Aorta (tissue), 5 donors: ENCODE measurements at regions not wholly inside any gene's neighbourhood (a gene's known extent, or its start where the extent isn't known, plus 50 kb on each side); places are given as distances from the start of the nearest gene placed in this dataset.
"Not testable (repeated sequence)": the region's sequence is repeated elsewhere in the genome, so short reads cannot be mapped to it uniquely, and the experiment has no call there.

Source experiments
- ATAC-seq: fragments of 200-7000 bp; cut with Tn5 transposase; one replicate; pipeline ENCODE4 v1.9.1; 2022; ENCODE audit warnings: moderate library complexity; ENCODE audit not compliant: low FRiP score
- DNase-seq, 2 donors: peaks; one replicate each; pipeline ENCODE4 v3.0.0-alpha.2; 2020
- H3K27ac ChIP-seq, 2 donors: one replicate each; pipeline ENCODE4 v1.5.1; 2013; ENCODE audit warnings: low read length in 2 of 2, mild to moderate bottlenecking in 2 of 2, moderate library complexity in 2 of 2, control low read depth in 1 of 2, inconsistent platforms in 1 of 2, low read depth in 1 of 2
- H3K27me3 ChIP-seq, 2 donors: one replicate each; pipeline ENCODE4 v1.6.1; 2013; ENCODE audit warnings: control low read depth in 1 of 2, low read length in 1 of 2, mild to moderate bottlenecking in 1 of 2, moderate library complexity in 1 of 2; ENCODE audit not compliant: insufficient read depth in 2 of 2, control insufficient read depth in 1 of 2
- H3K36me3 ChIP-seq, 2 donors: one replicate each; pipeline ENCODE4 v1.6.1; 2013; ENCODE audit warnings: control low read depth in 1 of 2, low read length in 1 of 2, mild to moderate bottlenecking in 1 of 2; ENCODE audit not compliant: insufficient read depth in 2 of 2, control insufficient read depth in 1 of 2
- H3K4me1 ChIP-seq, 2 donors: one replicate each; pipeline ENCODE4 v1.6.1; 2013; ENCODE audit warnings: low read length in 2 of 2, control low read depth in 1 of 2, mild to moderate bottlenecking in 1 of 2, moderate library complexity in 1 of 2; ENCODE audit not compliant: insufficient read depth in 2 of 2, control insufficient read depth in 1 of 2
- H3K4me3 ChIP-seq, 2 donors: one replicate each; pipeline ENCODE4 v1.5.1; 2013; ENCODE audit warnings: low read length in 2 of 2, control low read depth in 1 of 2, mild to moderate bottlenecking in 1 of 2
- H3K9me3 ChIP-seq: one replicate; pipeline ENCODE4 v1.6.1; 2013; ENCODE audit warnings: mild to moderate bottlenecking, low read length; ENCODE audit not compliant: control insufficient read depth
- WGBS, 2 donors: extraction: QIAGEN DNeasy Blood & Tissue Kit; methylation state at CpG; one replicate each; pipeline ENCODE4 v1.1.7; 2013; 5-methylcytosine and 5-hydroxymethylcytosine counted together
- intact Hi-C, 2 donors: fragments of 100-400 bp; cut with DNase I; formaldehyde crosslinking; loops; one replicate each; pipeline versions ENCODE4 v1.14.2 to v1.15.0; 2022
- donor health status: healthy with polysubstance abuse.
- donor health status: Bipolar disorder and iron deficiency.
- donor health status: DM: no; HTN: no; CAD: no.
- donor health status: DM: no; HTN: no; CAD: no.
- donor health status: DM: yes; HTN: yes; CAD: no.

DNA sequence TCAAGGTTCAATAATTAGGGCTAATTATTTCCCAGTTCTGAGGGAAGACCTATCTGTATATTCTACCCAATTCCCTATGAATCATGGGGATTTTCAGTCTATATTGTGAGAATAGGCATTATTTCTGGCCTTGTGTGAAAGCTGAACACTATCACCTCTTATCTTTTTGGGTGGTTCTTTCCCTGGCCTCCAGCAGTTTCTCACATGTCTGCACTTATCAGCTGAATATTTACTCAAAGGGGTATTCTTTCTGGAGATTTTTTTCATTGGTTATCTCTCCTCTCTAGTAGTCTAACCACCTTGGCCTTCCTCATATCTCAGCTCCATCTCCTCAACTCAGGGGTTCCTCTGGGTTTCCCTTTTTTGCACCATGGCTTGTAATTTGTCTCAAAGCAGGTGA is 64.9 kb upstream of the LIFR start:
- intact Hi-C loops, result no loop called here
- Histone ChIP-seq H3K4me1 (peaks cover 3 to 11% of the 10 kb centered on the region in 2 donors), H3K36me3 (no peaks in the 10 kb centered on the region), H3K27ac (no peak overlapping the region), H3K4me3 (no peak overlapping the region), H3K27me3 (no peaks in the 10 kb centered on the region), H3K9me3 (no peaks in the 10 kb centered on the region)
- DNase-seq, result no peak
- no peak for ATAC-seq

DNA sequence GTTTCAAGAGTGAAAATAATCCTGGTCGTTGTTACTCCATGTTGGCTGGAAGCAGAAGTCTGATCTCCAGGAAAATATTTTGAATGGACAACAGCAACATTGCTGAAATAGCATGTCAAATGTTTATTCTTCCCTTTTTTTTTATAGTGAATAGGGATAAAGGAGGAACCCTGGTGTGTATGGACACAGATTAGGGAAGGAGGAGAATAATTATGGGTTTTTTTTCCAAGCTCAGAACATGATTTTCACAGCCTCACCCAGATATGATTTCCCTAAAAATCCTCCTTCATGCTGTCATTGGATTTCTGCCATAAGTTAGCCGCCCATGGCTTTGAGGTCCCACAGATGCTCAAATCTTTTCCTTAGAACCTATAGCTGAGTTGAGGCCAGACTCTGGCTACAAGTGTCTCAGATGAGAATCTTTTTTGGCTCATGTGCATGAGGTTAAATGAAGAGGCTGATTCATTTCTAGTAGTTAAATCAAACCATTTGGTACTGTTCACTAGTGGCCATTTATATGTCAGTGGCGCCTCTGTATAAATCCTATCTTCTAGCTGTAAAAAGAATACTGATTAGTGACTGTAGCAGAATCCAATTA is 65.5 kb upstream of the LIFR start:
- 45 to 49% methylated on average over 3 of the region's 3 CpGs for WGBS, 2 donors
- no peaks in the 10 kb centered on the region for H3K9me3 ChIP-seq
- no peak overlapping the region for H3K4me3 ChIP-seq
- H3K27me3 ChIP-seq, result no peaks in the 10 kb centered on the region
- H3K27ac ChIP-seq, result no peak overlapping the region
- H3K36me3 ChIP-seq, result no peaks in the 10 kb centered on the region
- H3K4me1 ChIP-seq, result peaks cover 3 to 11% of the 10 kb centered on the region in 2 donors
- ATAC-seq (no peak), DNase-seq (no peak)
- intact Hi-C loops, result no loop called here

DNA sequence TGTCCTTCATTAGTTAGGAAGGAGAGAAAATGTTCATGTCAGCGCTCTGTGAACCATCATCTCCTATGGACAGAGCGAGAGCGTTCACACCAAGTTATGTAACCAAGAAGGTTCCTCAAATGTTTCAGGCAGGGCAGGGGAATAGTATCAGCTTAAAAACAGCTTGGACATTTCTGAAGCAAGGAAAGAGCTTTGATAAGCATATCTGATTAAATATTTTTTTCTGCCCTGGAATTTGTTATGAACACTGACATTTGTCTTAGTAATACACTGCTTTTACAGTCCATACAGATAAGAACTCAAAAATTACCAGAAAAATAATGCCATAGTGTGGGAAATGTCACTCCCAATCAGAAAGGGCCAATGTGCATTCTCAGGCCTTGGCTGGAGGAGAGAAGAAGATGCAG is 66.3 kb upstream of the LIFR start:
- no peak overlapping the region for H3K27ac ChIP-seq
- peaks cover 3 to 11% of the 10 kb centered on the region in 2 donors for H3K4me1 ChIP-seq
- ATAC-seq (no peak), DNase-seq (no peak)
- H3K4me3 ChIP-seq, result no peak overlapping the region
- no peaks in the 10 kb centered on the region for H3K27me3 ChIP-seq
- intact Hi-C loops, result no loop called here
- H3K36me3 ChIP-seq, result no peaks in the 10 kb centered on the region
- H3K9me3 ChIP-seq, result no peaks in the 10 kb centered on the region
- 17 to 25% methylated on average over 3 of the region's 3 CpGs for WGBS, 2 donors

DNA sequence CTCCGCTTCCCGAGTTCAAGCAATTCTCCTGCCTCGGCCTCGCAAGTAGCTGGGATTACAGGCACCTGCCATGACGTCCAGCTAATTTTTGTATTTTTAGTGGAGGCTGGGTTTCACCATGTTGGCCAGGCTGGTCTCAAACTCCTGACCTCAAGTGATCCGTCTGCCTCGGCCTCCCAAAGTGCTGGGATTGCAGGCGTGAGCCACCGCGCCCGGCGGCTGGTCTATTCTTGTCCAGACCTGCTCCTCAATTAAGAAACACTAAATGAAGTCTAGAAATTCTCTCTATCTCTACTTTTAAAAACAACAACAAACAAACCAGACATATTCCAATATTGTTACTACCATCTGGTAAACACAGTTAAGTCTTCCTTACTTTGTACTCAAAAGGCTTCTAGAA is 68.1 kb upstream of the LIFR start:
- H3K27ac ChIP-seq, H3K27me3 ChIP-seq, H3K4me3 ChIP-seq, ATAC-seq, H3K9me3 ChIP-seq, intact Hi-C loops, H3K36me3 ChIP-seq, DNase-seq: not testable (repeated sequence)
- WGBS, 2 donors, result 96 to 97% methylated on average over 12 of the region's 12 CpGs
- H3K4me1 ChIP-seq, result peaks cover 3 to 11% of the 10 kb centered on the region in 2 donors

DNA sequence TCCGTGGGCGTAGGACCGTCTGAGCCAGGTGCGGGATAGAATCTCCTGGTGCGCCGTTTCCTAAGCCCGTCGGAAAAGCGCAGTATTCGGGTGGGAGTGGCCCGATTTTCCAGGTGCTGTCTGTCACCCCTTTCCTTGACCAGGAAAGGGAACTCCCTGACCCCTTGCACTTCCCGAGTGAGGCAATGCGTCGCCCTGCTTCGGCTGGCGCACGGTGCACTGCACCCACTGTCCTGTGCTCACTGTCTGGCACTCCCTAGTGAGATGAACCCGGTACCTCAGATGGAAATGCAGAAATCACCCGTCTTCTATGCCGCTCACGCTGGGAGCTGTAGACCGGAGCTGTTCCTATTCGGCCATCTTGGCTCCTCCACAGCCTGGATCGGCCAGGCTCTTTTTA is 74.9 kb upstream of the LIFR start:
- DNase-seq, H3K36me3 ChIP-seq, H3K27me3 ChIP-seq, H3K27ac ChIP-seq, ATAC-seq, intact Hi-C loops, H3K9me3 ChIP-seq, H3K4me3 ChIP-seq, H3K4me1 ChIP-seq: not testable (repeated sequence)
- 97 to 98% methylated on average over 24 of the region's 24 CpGs for WGBS, 2 donors

DNA sequence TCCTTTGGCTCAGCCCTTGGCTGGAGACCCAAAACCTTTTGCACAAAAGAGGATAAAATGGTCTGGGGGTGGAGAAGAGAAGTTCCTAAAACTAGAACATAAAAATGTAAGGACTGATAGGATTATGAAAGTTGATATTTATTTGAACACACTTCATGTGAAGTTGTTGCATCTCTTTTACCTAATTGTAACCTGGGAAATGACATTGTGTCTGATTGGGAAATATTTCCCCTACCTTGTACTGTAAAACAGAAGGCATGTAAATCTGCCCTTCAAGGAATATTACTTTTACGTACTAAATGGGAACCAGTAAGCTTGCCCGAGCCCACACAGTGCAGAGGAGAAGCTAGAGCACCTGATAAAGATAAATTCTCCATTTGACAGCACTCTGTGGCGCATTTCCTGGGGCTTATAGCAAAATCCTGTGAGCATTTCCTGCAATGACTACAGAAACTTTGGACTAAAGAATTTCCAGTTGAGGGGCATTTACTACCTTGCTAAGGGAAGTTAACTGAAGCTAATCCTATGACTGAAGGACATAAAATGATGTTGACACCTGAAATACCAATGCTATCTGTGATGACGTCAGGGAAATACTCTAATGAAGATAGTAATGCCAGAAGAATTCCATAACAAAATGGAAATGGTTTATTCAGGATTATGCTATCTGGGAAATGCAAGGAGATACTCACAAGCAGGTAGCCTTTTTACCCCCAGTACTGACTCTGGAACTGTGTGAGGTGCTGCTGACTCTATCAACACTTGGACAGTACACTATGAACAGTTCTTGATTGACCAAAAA is 78.3 kb upstream of the LIFR start:
- H3K27ac ChIP-seq, result no peak overlapping the region
- DNase-seq (no peak), ATAC-seq (no peak)
- no peaks in the 10 kb centered on the region for H3K9me3 ChIP-seq
- no peaks in the 10 kb centered on the region for H3K4me1 ChIP-seq
- 75 to 81% methylated on average over 4 of the region's 4 CpGs for WGBS, 2 donors
- H3K4me3 ChIP-seq, result no peak overlapping the region
- H3K36me3 ChIP-seq, result no peaks in the 10 kb centered on the region
- H3K27me3 ChIP-seq, result no peaks in the 10 kb centered on the region
- intact Hi-C loops, result no loop called here

DNA sequence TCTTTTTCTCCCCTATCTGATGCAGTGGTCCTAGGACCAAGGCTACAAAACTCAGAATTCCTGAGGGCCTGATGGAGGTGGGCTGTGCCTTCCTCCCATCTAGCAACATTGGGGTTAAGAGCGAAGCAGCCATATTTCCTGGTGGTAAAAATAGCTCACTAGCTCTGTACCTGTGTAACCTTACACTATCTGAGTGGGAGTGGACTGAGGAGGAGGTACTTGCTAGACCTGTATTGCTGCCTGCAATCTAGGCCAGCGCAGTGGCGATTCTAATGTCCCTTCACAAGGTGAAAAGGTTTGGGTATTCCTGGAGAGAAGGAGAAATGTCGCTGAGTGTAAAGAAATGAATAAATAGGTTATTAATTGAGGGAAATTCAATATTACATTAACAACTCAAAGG is 80.2 kb upstream of the LIFR start:
- intact Hi-C loops, result no loop called here
- Histone ChIP-seq H3K36me3 (no peaks in the 10 kb centered on the region), H3K27ac (no peak overlapping the region), H3K9me3 (no peaks in the 10 kb centered on the region), H3K4me1 (no peaks in the 10 kb centered on the region), H3K27me3 (no peaks in the 10 kb centered on the region), H3K4me3 (no peak overlapping the region)
- no peak for ATAC-seq
- no peak for DNase-seq
- 95 to 97% methylated on average over 4 of the region's 4 CpGs for WGBS, 2 donors

DNA sequence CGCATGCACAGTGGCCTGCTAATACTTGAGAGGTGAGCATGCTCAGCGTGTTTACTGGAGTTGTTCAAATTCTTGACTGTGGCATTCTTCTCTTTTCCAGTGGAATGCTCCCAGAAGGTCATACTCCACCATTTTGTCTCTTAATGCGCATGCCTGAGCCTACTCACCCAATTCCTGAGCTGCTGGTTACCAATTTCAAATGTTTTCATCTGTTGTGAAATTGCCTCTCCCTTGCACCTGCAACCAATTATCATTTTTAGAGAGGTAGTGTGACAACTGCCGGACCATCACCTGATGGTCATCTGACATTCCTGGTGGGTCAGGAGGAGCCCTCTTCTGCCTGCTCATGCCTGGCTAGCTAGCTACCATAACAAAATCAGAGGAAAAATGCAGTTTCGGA is 82.2 kb upstream of the LIFR start:
- Histone ChIP-seq H3K4me3 (no peak overlapping the region), H3K27ac (no peak overlapping the region), H3K36me3 (no peaks in the 10 kb centered on the region), H3K27me3 (no peaks in the 10 kb centered on the region), H3K4me1 (no peaks in the 10 kb centered on the region), H3K9me3 (no peaks in the 10 kb centered on the region)
- DNase-seq, result no peak
- intact Hi-C loops, result no loop called here
- 98% methylated on average over 5 of the region's 5 CpGs for WGBS, 2 donors
- ATAC-seq, result no peak
